GM23248 (cell line): ENCODE measurements at regions not wholly inside any gene's neighbourhood (a gene's known extent, or its start where the extent isn't known, plus 50 kb on each side); places are given as distances from the start of the nearest gene placed in this dataset.

Experiments used
- DNase-seq: peaks from one replicate; pipeline ENCODE4 v3.0.0-alpha.2; 2015
- H2AFZ ChIP-seq: fragments of 200-600 bp; sonication (generic); 2 replicates; pipeline ENCODE4 v1.6.1; 2016; ENCODE audit warnings: antibody characterized with exemption
- H3F3A ChIP-seq: fragments of 200-600 bp; sonication (generic); 2 replicates; pipeline ENCODE4 v1.6.1; 2016; ENCODE audit warnings: mild to moderate bottlenecking, antibody characterized with exemption, mixed run types; ENCODE audit not compliant: insufficient read depth
- H3K27ac ChIP-seq: fragments of 200-600 bp; sonication (generic); 2 replicates; pipeline ENCODE4 v1.5.1; 2016; ENCODE audit warnings: mild to moderate bottlenecking
- H3K27me3 ChIP-seq: fragments of 200-600 bp; sonication (generic); replicated peaks from 2 replicates; pipeline ENCODE4 v1.6.1; 2016; ENCODE audit warnings: mild to moderate bottlenecking; ENCODE audit not compliant: insufficient read depth
- H3K36me3 ChIP-seq: fragments of 200-600 bp; sonication (generic); 2 replicates; pipeline ENCODE4 v1.6.1; 2016; ENCODE audit warnings: low read depth, mild to moderate bottlenecking
- H3K4me1 ChIP-seq: fragments of 200-600 bp; sonication (generic); 2 replicates; pipeline ENCODE4 v1.6.1; 2016; ENCODE audit warnings: mild to moderate bottlenecking; ENCODE audit not compliant: insufficient read depth
- H3K4me2 ChIP-seq: fragments of 200-600 bp; sonication (generic); one replicate; pipeline ENCODE4 v1.6.1; 2016; ENCODE audit warnings: mild to moderate bottlenecking; ENCODE audit not compliant: unreplicated experiment
- H3K4me3 ChIP-seq: fragments of 200-600 bp; sonication (generic); 2 replicates; pipeline ENCODE4 v1.5.1; 2016; ENCODE audit warnings: mild to moderate bottlenecking
- H3K79me2 ChIP-seq: fragments of 200-600 bp; sonication (generic); 2 replicates; pipeline ENCODE4 v1.6.1; 2016; ENCODE audit warnings: mild to moderate bottlenecking; ENCODE audit not compliant: insufficient read depth
- H3K9ac ChIP-seq: fragments of 200-600 bp; sonication (generic); 2 replicates; pipeline ENCODE4 v1.6.1; 2016; ENCODE audit warnings: mild to moderate bottlenecking
- H3K9me2 ChIP-seq: fragments of 200-600 bp; sonication (generic); 2 replicates; pipeline ENCODE4 v1.6.1; 2016; ENCODE audit warnings: mixed run types, mild to moderate bottlenecking, moderate library complexity; ENCODE audit not compliant: insufficient read depth
- H3K9me3 ChIP-seq: fragments of 200-600 bp; sonication (generic); one replicate; pipeline ENCODE4 v1.6.1; 2017; ENCODE audit warnings: low read depth
- H4K20me1 ChIP-seq: fragments of 200-600 bp; sonication (generic); 2 replicates; pipeline ENCODE4 v1.6.0; 2016; ENCODE audit not compliant: insufficient read depth
- EZH2 ChIP-seq: fragments of 200-600 bp; sonication (generic); IDR thresholded peaks from 2 replicates; pipeline ENCODE4 v1.6.1; 2018; ENCODE audit warnings: antibody characterized with exemption, mild to moderate bottlenecking; ENCODE audit not compliant: insufficient read depth, poor library complexity, severe bottlenecking
- EZH2phosphoT487 ChIP-seq: fragments of 200-600 bp; sonication (generic); IDR thresholded peaks from 2 replicates; pipeline ENCODE4 v1.6.1; 2018; ENCODE audit warnings: antibody characterized with exemption, moderate library complexity, mild to moderate bottlenecking, low read depth; ENCODE audit not compliant: insufficient read depth
- WGBS, 2 experiments: methylation state at CpG; one replicate each; pipeline ENCODE4 v1.1.6; 2015 to 2017; ENCODE audit warnings: low lambda C conversion rate in 2 of 2, low coverage in 1 of 2; ENCODE audit errors: missing lambda C conversion rate in 2 of 2; 5-methylcytosine and 5-hydroxymethylcytosine counted together
- in situ Hi-C: fragments of 300-500 bp; cut with MboI; formaldehyde crosslinking; loops from 2 replicates; pipeline ENCODE4 v1.15.0; 2020

- TF ChIP-seq EZH2 (no peak), EZH2phosphoT487 (no peak)
- Histone ChIP-seq H3K9ac (no peak overlapping the region), H2AFZ (no peak overlapping the region), H3K4me2 (no peak overlapping the region), H3K4me3 (no peak overlapping the region), H3K27ac (no peak overlapping the region), H3F3A (no peaks in the 10 kb centered on the region), H3K79me2 (no peaks in the 10 kb centered on the region), H3K36me3 (no peaks in the 10 kb centered on the region), H3K9me2 (no peaks in the 10 kb centered on the region), H3K27me3 (no peaks in the 10 kb centered on the region), H3K4me1 (no peaks in the 10 kb centered on the region), H4K20me1 (no peaks in the 10 kb centered on the region), H3K9me3 (no peaks in the 10 kb centered on the region)
- in situ Hi-C loops, result no loop called here
- 12% methylated on average over 3 of the region's 3 CpGs for WGBS, 2 experiments
- DNase-seq, result no peak
These were observed 820.6 kb downstream of the DIAPH3 start for GRCh38 chr13:59343132-59343531.

- TF ChIP-seq EZH2phosphoT487 (no peak), EZH2 (no peak)
- in situ Hi-C loops, result no loop called here
- no peak for DNase-seq
- Histone ChIP-seq H3K4me1 (no peaks in the 10 kb centered on the region), H3K9me3 (no peaks in the 10 kb centered on the region), H3K9ac (no peak overlapping the region), H3F3A (no peaks in the 10 kb centered on the region), H2AFZ (no peak overlapping the region), H3K27ac (no peak overlapping the region), H4K20me1 (no peaks in the 10 kb centered on the region), H3K9me2 (no peaks in the 10 kb centered on the region), H3K27me3 (no peaks in the 10 kb centered on the region; the same call in 1 of the 2 replicates), H3K4me2 (no peak overlapping the region), H3K79me2 (no peaks in the 10 kb centered on the region), H3K36me3 (no peaks in the 10 kb centered on the region), H3K4me3 (no peak overlapping the region)
- 25% methylated on average over 8 of the region's 8 CpGs for WGBS, 2 experiments
These were observed 819.5 kb downstream of the DIAPH3 start for GRCh38 chr13:59343993-59344822.

GRCh38 chr13:59345311-59345710 is 818.4 kb downstream of the DIAPH3 start:
- in situ Hi-C loops, result no loop called here
- 3 to 5% methylated on average over 2 of the region's 2 CpGs for WGBS, 2 experiments
- Histone ChIP-seq H3K79me2 (no peaks in the 10 kb centered on the region), H3F3A (no peaks in the 10 kb centered on the region), H3K27me3 (no peaks in the 10 kb centered on the region; the same call in 1 of the 2 replicates), H3K9ac (no peak overlapping the region), H3K4me2 (no peak overlapping the region), H3K9me3 (no peaks in the 10 kb centered on the region), H3K4me1 (no peaks in the 10 kb centered on the region), H2AFZ (no peak overlapping the region), H3K27ac (no peak overlapping the region), H3K4me3 (no peak overlapping the region), H4K20me1 (no peaks in the 10 kb centered on the region), H3K9me2 (no peaks in the 10 kb centered on the region), H3K36me3 (no peaks in the 10 kb centered on the region)
- no peak for DNase-seq
- TF ChIP-seq EZH2, result no peak
- TF ChIP-seq EZH2phosphoT487, result no peak

- in situ Hi-C loops, result no loop called here
- Histone ChIP-seq H3K4me1 (no peaks in the 10 kb centered on the region), H2AFZ (no peak overlapping the region), H3K79me2 (no peaks in the 10 kb centered on the region), H3K36me3 (no peaks in the 10 kb centered on the region), H4K20me1 (no peaks in the 10 kb centered on the region), H3K4me2 (no peak overlapping the region), H3F3A (no peaks in the 10 kb centered on the region), H3K27ac (no peak overlapping the region), H3K9ac (no peak overlapping the region), H3K27me3 (no peaks in the 10 kb centered on the region; the same call in 1 of the 2 replicates), H3K9me3 (no peaks in the 10 kb centered on the region), H3K4me3 (no peak overlapping the region), H3K9me2 (no peaks in the 10 kb centered on the region)
- 1 to 2% methylated on average over 7 to 8 of the region's 8 CpGs for WGBS, 2 experiments
- no peak for DNase-seq
- TF ChIP-seq EZH2 (no peak), EZH2phosphoT487 (no peak)
These were observed 816.6 kb downstream of the DIAPH3 start for GRCh38 chr13:59346999-59347723.
